ENCODE measurements at regions not wholly inside any gene's neighbourhood (a gene's known extent, or its start where the extent isn't known, plus 50 kb on each side); places are given as distances from the start of the nearest gene placed in this dataset.

DNA sequence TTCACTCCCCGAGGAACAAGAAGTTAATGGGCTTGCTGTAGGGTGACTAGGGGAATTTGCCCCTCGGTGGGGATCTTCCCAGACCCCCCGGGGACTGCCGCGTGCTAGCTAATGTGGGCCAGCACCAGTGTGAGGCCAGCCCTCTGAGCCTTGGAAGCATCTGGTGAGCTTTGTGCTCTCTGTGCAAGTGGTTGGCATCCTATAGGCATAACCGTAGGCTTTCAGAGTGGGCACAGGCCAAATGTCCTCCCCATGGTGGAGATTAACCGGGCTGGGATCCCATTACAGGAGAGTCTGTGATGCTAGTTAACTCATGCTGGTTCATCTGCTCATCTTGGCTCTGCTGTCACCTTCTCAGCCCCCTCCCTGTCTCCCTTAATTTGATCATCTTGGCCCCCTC is 125.7 kb downstream of the TRIM29 start:
- TF ChIP-seq CTCF (IDR thresholded peaks at IDR 0.05; ENCODE audit: poor library complexity), result no peak
- TF ChIP-seq EZH2phosphoT487 (IDR thresholded peaks at IDR 0.05; ENCODE audit: low read depth, severe bottlenecking, unreplicated experiment), result no peak
- no peak for TF ChIP-seq EZH2 (IDR thresholded peaks at IDR 0.05; ENCODE audit: borderline replicate concordance)

All from hepatocyte (in vitro differentiated cells).